Osteocyte (in vitro differentiated cells): ENCODE measurements at regions not wholly inside any gene's neighbourhood (a gene's known extent, or its start where the extent isn't known, plus 50 kb on each side); places are given as distances from the start of the nearest gene placed in this dataset.
"Not testable (repeated sequence)": the region's sequence is repeated elsewhere in the genome, so short reads cannot be mapped to it uniquely, and the experiment has no call there.

Experiments
- DNase-seq: peaks from one replicate; pipeline ENCODE4 v3.0.0; 2021; ENCODE audit warnings: mixed read lengths; ENCODE audit not compliant: unreplicated experiment; ENCODE audit errors: extremely low spot score
- H3K27ac Mint-ChIP-seq: one replicate; pipeline ENCODE4 v1.8.0; 2021; ENCODE audit warnings: mild to moderate bottlenecking, mixed read lengths; ENCODE audit not compliant: unreplicated experiment
- H3K27me3 Mint-ChIP-seq: one replicate; pipeline ENCODE4 v1.8.0; 2021; ENCODE audit warnings: mixed read lengths; ENCODE audit not compliant: unreplicated experiment
- H3K36me3 Mint-ChIP-seq: one replicate; pipeline ENCODE4 v1.8.0; 2021; ENCODE audit warnings: mixed read lengths; ENCODE audit not compliant: unreplicated experiment
- H3K4me1 Mint-ChIP-seq: one replicate; pipeline ENCODE4 v1.8.0; 2021; ENCODE audit warnings: mixed read lengths; ENCODE audit not compliant: unreplicated experiment
- H3K4me3 Mint-ChIP-seq: one replicate; pipeline ENCODE4 v1.8.0; 2021; ENCODE audit warnings: mild to moderate bottlenecking, moderate library complexity, mixed read lengths; ENCODE audit not compliant: unreplicated experiment
- H3K9me3 Mint-ChIP-seq: one replicate; pipeline ENCODE4 v1.8.0; 2021; ENCODE audit warnings: mixed read lengths; ENCODE audit not compliant: unreplicated experiment
- TF ChIP-seq, protein P1 (sequence below): fragments of 200-600 bp; sonication (generic); IDR thresholded peaks from 2 replicates; pipeline ENCODE4 v1.5.0; 2021; ENCODE audit warnings: antibody characterized with exemption, mild to moderate bottlenecking, moderate library complexity

DNA sequence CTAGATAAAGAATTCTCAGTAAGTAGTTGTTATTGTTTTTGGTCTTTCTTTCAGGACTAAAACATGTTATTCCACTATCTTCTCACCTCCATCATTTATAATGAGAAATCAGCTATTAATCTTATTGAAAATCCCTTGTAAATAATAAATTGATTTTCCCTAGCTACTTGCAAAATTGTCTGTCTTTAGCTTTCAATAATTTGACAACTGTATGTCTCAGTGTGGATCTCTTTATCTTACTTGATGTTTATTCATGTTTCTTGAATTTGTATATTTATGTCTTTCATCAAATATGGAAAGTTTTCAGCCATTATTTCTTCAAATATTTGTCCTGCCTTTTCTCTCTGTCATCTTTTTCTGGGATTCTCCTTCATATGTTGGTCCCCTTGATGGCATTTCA lies 117.1 kb upstream of the ANTXRL start:
- Mint-ChIP-seq H3K9me3 (peaks cover 12% of the 10 kb centered on the region), H3K4me3 (no peak overlapping the region), H3K4me1 (no peaks in the 10 kb centered on the region), H3K27ac (no peak overlapping the region), H3K36me3 (peaks cover 3% of the 10 kb centered on the region), H3K27me3 (peaks cover 66% of the 10 kb centered on the region)
- TF ChIP-seq, protein P1, sequence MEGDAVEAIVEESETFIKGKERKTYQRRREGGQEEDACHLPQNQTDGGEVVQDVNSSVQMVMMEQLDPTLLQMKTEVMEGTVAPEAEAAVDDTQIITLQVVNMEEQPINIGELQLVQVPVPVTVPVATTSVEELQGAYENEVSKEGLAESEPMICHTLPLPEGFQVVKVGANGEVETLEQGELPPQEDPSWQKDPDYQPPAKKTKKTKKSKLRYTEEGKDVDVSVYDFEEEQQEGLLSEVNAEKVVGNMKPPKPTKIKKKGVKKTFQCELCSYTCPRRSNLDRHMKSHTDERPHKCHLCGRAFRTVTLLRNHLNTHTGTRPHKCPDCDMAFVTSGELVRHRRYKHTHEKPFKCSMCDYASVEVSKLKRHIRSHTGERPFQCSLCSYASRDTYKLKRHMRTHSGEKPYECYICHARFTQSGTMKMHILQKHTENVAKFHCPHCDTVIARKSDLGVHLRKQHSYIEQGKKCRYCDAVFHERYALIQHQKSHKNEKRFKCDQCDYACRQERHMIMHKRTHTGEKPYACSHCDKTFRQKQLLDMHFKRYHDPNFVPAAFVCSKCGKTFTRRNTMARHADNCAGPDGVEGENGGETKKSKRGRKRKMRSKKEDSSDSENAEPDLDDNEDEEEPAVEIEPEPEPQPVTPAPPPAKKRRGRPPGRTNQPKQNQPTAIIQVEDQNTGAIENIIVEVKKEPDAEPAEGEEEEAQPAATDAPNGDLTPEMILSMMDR = no peak
- no peak for DNase-seq

DNA sequence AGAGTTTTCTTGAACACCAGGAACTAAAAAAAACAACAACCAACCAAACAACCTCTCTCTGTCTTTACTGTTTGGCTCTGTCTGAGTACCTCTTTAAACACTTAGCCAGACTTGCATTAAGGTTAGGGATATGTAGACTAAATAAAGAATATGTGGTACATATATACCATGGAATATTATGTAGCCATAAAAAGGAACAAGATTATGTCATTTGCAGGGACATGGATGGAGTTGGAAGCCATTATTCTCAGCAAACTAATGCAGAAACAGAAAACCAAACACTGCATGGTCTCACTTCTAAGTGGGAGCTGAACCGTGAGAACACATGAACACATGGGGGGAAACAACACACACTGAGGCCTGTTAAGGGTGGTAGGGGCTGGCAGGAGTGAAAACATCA lies 116.0 kb upstream of the ANTXRL start:
- Mint-ChIP-seq H3K27me3 (peaks cover 72% of the 10 kb centered on the region), H3K4me3 (no peak overlapping the region), H3K4me1 (no peaks in the 10 kb centered on the region), H3K9me3 (peaks cover 12% of the 10 kb centered on the region), H3K27ac (no peak overlapping the region), H3K36me3 (peaks cover 3% of the 10 kb centered on the region)
- TF ChIP-seq, protein P1 = no peak
- DNase-seq = no peak

DNA sequence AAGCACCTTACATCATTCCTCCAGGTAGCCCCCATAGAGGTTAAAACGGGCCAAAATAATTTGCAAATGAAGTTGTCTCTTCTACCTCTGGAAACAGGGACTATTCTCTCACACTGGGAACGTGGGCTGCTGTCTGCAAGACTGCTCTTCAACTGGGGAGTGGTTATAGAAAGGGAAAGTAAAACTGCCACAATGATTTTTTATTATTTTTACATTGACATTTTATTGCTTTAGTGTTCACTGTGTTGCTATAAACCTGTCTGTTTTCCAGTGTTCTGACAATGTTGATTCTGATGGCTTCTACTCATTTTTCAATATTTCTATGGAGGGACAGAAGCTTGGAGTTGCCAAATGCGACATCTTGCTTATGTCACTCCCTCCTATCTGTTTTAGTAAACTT lies 115.1 kb upstream of the ANTXRL start:
- peaks cover 12% of the 10 kb centered on the region for H3K9me3 Mint-ChIP-seq
- TF ChIP-seq, protein P1 = no peak
- no peak for DNase-seq
- H3K27ac Mint-ChIP-seq = no peak overlapping the region
- H3K36me3 Mint-ChIP-seq = peaks cover 3% of the 10 kb centered on the region
- H3K27me3 Mint-ChIP-seq = peaks cover 74% of the 10 kb centered on the region
- no peaks in the 10 kb centered on the region for H3K4me1 Mint-ChIP-seq
- no peak overlapping the region for H3K4me3 Mint-ChIP-seq

DNA sequence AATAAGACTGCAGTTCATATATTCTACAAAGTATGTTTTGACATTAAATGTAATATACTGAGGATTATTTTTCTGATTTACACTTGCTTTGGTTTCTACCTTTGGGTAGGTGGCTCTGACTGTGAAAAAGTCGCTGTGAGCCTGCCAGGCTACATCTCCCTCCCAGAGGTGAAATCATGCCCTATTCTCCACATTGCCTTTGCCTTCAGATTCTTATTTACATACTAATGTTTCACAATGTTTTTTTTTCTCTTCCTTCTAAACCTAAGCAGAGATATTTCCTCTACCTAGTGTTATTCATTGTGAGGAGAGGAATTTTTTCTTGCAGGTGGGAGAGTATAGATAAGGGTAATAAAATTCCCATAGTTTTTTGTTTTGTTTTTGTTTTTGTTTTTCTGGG lies 111.5 kb upstream of the ANTXRL start:
- Mint-ChIP-seq H3K4me3 (no peak overlapping the region), H3K36me3 (no peaks in the 10 kb centered on the region), H3K9me3 (peaks cover 6% of the 10 kb centered on the region), H3K4me1 (no peaks in the 10 kb centered on the region), H3K27ac (no peak overlapping the region), H3K27me3 (peaks cover 65% of the 10 kb centered on the region)
- DNase-seq = no peak
- TF ChIP-seq, protein P1 = no peak

DNA sequence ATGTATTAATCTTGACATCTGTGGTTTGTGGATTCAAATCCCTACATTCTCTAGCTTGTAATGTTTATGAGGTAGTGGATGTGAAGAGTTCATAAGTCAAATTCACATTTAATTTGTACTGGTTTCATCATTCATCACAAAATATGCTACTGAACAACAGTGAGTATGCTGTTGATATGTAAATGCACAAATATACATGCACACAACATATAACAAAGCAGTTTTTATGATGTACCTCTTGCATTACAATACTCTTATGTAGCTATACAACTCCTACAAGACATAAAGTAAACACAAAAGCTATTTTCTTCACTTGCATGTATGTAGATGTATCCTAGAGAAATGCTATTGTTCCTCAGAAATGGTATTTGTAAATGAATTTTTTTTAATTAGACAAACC lies 111.0 kb upstream of the ANTXRL start:
- DNase-seq = no peak
- H3K27ac Mint-ChIP-seq = no peak overlapping the region
- no peak overlapping the region for H3K4me3 Mint-ChIP-seq
- no peaks in the 10 kb centered on the region for H3K36me3 Mint-ChIP-seq
- peaks cover 2% of the 10 kb centered on the region for H3K9me3 Mint-ChIP-seq
- TF ChIP-seq, protein P1 = no peak
- no peaks in the 10 kb centered on the region for H3K4me1 Mint-ChIP-seq
- peaks cover 62% of the 10 kb centered on the region for H3K27me3 Mint-ChIP-seq

DNA sequence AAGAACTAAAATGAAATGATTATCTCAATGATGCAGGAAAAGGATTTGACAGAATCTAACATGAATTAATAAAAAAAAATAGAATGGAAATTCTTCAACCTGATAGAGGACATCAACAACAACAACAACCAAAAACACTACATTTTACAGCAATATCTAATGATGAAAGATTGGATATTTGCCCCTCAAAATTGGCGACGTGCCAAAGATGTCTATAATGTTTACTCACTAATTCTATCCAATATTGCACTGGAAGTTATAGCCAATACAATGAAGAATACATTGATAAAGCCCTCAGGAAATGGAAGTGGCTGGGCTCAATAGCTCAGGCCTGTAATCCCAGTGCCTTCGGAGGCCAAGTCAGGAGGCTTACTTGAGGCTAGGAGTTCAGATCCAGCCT lies 99.4 kb upstream of the ANTXRL start:
- not testable (repeated sequence) for H3K27ac Mint-ChIP-seq, H3K4me1 Mint-ChIP-seq, H3K36me3 Mint-ChIP-seq, DNase-seq, H3K4me3 Mint-ChIP-seq, H3K9me3 Mint-ChIP-seq
- H3K27me3 Mint-ChIP-seq = peaks cover 63% of the 10 kb centered on the region
